A549 (cell line): ENCODE measurements at regions not wholly inside any gene's neighbourhood (a gene's known extent, or its start where the extent isn't known, plus 50 kb on each side); places are given as distances from the start of the nearest gene placed in this dataset.

ENCODE experiments used
- BHLHE40 ChIP-seq: IDR thresholded peaks from 2 replicates; pipeline ENCODE4 v1.6.1; 2012; ENCODE audit warnings: low read depth, low read length, inconsistent platforms
- CEBPB ChIP-seq, 2 experiments: fragments of >200 bp in 1 of 2; sonication (Bioruptor Twin) in 1 of 2; formaldehyde crosslinking in 1 of 2; IDR thresholded peaks; 2 replicates each; pipeline ENCODE4 v1.6.1; 2012 to 2016
- CTCF ChIP-seq: fragments of >200 bp; sonication (Bioruptor Twin); formaldehyde crosslinking; IDR thresholded peaks from 3 replicates; pipeline ENCODE4 v1.5.1; 2016
- ELK1 ChIP-seq: fragments of 150-350 bp; IDR thresholded peaks from 2 replicates; pipeline ENCODE4 v1.6.1; 2014; ENCODE audit warnings: low read depth, mild to moderate bottlenecking, low read length
- EP300 ChIP-seq, 2 experiments: fragments of >200 bp; sonication (Bioruptor Twin); formaldehyde crosslinking; IDR thresholded peaks; 2 replicates in 1 of 2; 3 replicates in 1 of 2; pipeline ENCODE4 v1.6.1; 2016 to 2017
- JUNB ChIP-seq: fragments of >200 bp; sonication (Bioruptor Twin); formaldehyde crosslinking; IDR thresholded peaks from 2 replicates; pipeline ENCODE4 v1.6.1; 2016
- MAFK ChIP-seq: fragments of 450-650 bp; IDR thresholded peaks from 2 replicates; pipeline ENCODE4 v1.6.1; 2014; ENCODE audit not compliant: partially characterized antibody
- MAX ChIP-seq: IDR thresholded peaks from 2 replicates; pipeline ENCODE4 v1.6.1; 2012
- MAZ ChIP-seq: fragments of 150-350 bp; IDR thresholded peaks from 2 replicates; pipeline ENCODE4 v1.6.1; 2014; ENCODE audit warnings: antibody characterized with exemption, low read depth, low read length, borderline replicate concordance
- RAD21 ChIP-seq, 2 experiments: fragments of >200 bp in 1 of 2; sonication (Bioruptor Twin) in 1 of 2; formaldehyde crosslinking in 1 of 2; IDR thresholded peaks in 1 of 2; conservative IDR thresholded peaks in 1 of 2; 2 replicates in 1 of 2; 3 replicates in 1 of 2; pipeline ENCODE4 v1.6.1; 2012 to 2018; ENCODE audit warnings: inconsistent platforms in 1 of 2
- REST ChIP-seq: fragments of 200-600 bp; sonication (generic); IDR thresholded peaks from 2 replicates; pipeline ENCODE4 v1.6.1; 2016; ENCODE audit warnings: antibody characterized with exemption, mild to moderate bottlenecking, moderate library complexity
- SMC3 ChIP-seq: fragments of >200 bp; sonication (Bioruptor Twin); formaldehyde crosslinking; IDR thresholded peaks from 3 replicates; pipeline ENCODE4 v1.6.1; 2018; ENCODE audit warnings: inconsistent platforms
- SREBF2 ChIP-seq: fragments of 450-650 bp; IDR thresholded peaks from 2 replicates; pipeline ENCODE4 v1.6.1; 2014; ENCODE audit warnings: mild to moderate bottlenecking, moderate library complexity
- TP53 ChIP-seq: fragments of 250-450 bp; sonication (Bioruptor Pico); IDR thresholded peaks from 2 replicates; pipeline ENCODE4 v1.5.0; 2021; ENCODE audit warnings: mild to moderate bottlenecking, moderate library complexity

- no peak for TF ChIP-seq JUNB
- TF ChIP-seq CTCF = no peak
- no peak for TF ChIP-seq CEBPB (IDR thresholded peaks at IDR 0.05)
- TF ChIP-seq MAX = no peak
- TF ChIP-seq SREBF2 = no peak
- no peak for TF ChIP-seq BHLHE40
- no peak for TF ChIP-seq RAD21 (conservative IDR thresholded peaks at IDR 0.05 in 1 of 2, IDR thresholded peaks at IDR 0.05 in 1 of 2)
- no peak for TF ChIP-seq TP53 (CRISPR knock-in tag)
- TF ChIP-seq MAZ = no peak
- no peak for TF ChIP-seq MAFK
- no peak for TF ChIP-seq SMC3
- no peak for TF ChIP-seq ELK1
- no peak for TF ChIP-seq REST
- no peak for TF ChIP-seq EP300 (IDR thresholded peaks at IDR 0.05)
Observed at GRCh38 chr10:113305871-113306270, 247.0 kb upstream of the HABP2 start.
